Neural cell (in vitro differentiated cells): ENCODE measurements at regions not wholly inside any gene's neighbourhood (a gene's known extent, or its start where the extent isn't known, plus 50 kb on each side); places are given as distances from the start of the nearest gene placed in this dataset.

Source experiments
- H2AFZ ChIP-seq: fragments of 200-600, 300-800 bp; sonication (generic), shearing (Covaris generic); 2 replicates; pipeline ENCODE4 v1.6.0; 2014; ENCODE audit warnings: low read depth, mild to moderate bottlenecking, antibody characterized with exemption, low read length, moderate library complexity
- H3F3A ChIP-seq: fragments of 200-600 bp; shearing (Covaris generic); 2 replicates; pipeline ENCODE4 v1.6.1; 2016; ENCODE audit warnings: mild to moderate bottlenecking, moderate library complexity, mixed read lengths, antibody characterized with exemption, low read length; ENCODE audit not compliant: insufficient read depth, poor library complexity, severe bottlenecking
- H3K27ac ChIP-seq: fragments of 200-600, 300-800 bp; sonication (generic), shearing (Covaris generic); 2 replicates; pipeline ENCODE4 v1.5.1; 2014; ENCODE audit warnings: mild to moderate bottlenecking, low read length, moderate library complexity
- H3K27me3 ChIP-seq: fragments of 300-800, 200-600 bp; sonication (generic), shearing (Covaris generic); 2 replicates; pipeline ENCODE4 v1.6.0; 2014; ENCODE audit warnings: mild to moderate bottlenecking, low read depth, low read length, moderate library complexity; ENCODE audit not compliant: insufficient read depth
- H3K36me3 ChIP-seq: fragments of 300-800, 200-600 bp; sonication (generic), shearing (Covaris generic); 2 replicates; pipeline ENCODE4 v1.5.1; 2014; ENCODE audit warnings: mild to moderate bottlenecking, antibody characterized with exemption, low read length, moderate library complexity; ENCODE audit not compliant: insufficient read depth
- H3K4me2 ChIP-seq: fragments of 300-800, 200-600 bp; sonication (generic), shearing (Covaris generic); 2 replicates; pipeline ENCODE4 v1.6.0; 2014; ENCODE audit warnings: mild to moderate bottlenecking, low read length
- H3K4me3 ChIP-seq: fragments of 300-800, 200-600 bp; sonication (generic), shearing (Covaris generic); 2 replicates; pipeline ENCODE4 v1.5.1; 2014; ENCODE audit warnings: mild to moderate bottlenecking, low read length, moderate library complexity
- H3K79me2 ChIP-seq: fragments of 200-600 bp; shearing (Covaris generic); replicated peaks from 2 replicates; pipeline ENCODE4 v1.6.0; 2014; ENCODE audit warnings: mild to moderate bottlenecking, low read length, moderate library complexity; ENCODE audit not compliant: insufficient read depth
- H3K9ac ChIP-seq: fragments of 300-800, 200-600 bp; sonication (generic), shearing (Covaris generic); 2 replicates; pipeline ENCODE4 v1.6.1; 2016; ENCODE audit warnings: mild to moderate bottlenecking, low read length, mixed read lengths
- H3K9me2 ChIP-seq: fragments of 200-600 bp; shearing (Covaris generic); 2 replicates; pipeline ENCODE4 v1.6.1; 2016; ENCODE audit warnings: mild to moderate bottlenecking, low read length, mixed read lengths; ENCODE audit not compliant: insufficient read depth
- H3K9me3 ChIP-seq: fragments of 200-600, 300-800 bp; sonication (generic), shearing (Covaris generic); 2 replicates; pipeline ENCODE4 v1.6.1; 2016; ENCODE audit warnings: mild to moderate bottlenecking, mixed run types, low read length, moderate library complexity, mixed read lengths
- H4K20me1 ChIP-seq: fragments of 200-600 bp; shearing (Covaris generic); 2 replicates; pipeline ENCODE4 v1.6.1; 2016; ENCODE audit warnings: mild to moderate bottlenecking, mixed run types; ENCODE audit not compliant: insufficient read depth
- CTCF ChIP-seq: fragments of 450-650 bp; IDR thresholded peaks from 2 replicates; pipeline ENCODE4 v1.5.1; 2014; ENCODE audit warnings: antibody characterized with exemption, mild to moderate bottlenecking, moderate library complexity; ENCODE audit not compliant: poor library complexity, severe bottlenecking
- EP300 ChIP-seq: fragments of 450-650 bp; conservative IDR thresholded peaks from 2 replicates; pipeline ENCODE4 v1.6.1; 2014; ENCODE audit warnings: antibody characterized with exemption, mild to moderate bottlenecking, moderate library complexity; ENCODE audit not compliant: poor library complexity, severe bottlenecking
- EZH2 ChIP-seq: fragments of 200-600, 300-800 bp; shearing (Covaris generic), sonication (generic); IDR thresholded peaks from 2 replicates; pipeline ENCODE4 v1.6.1; 2014; ENCODE audit warnings: antibody characterized with exemption, low read length, borderline replicate concordance, mild to moderate bottlenecking; ENCODE audit not compliant: insufficient read depth, poor library complexity, severe bottlenecking
- MXI1 ChIP-seq: fragments of 450-650 bp; conservative IDR thresholded peaks from 2 replicates; pipeline ENCODE4 v1.6.1; 2014; ENCODE audit warnings: antibody characterized with exemption, mild to moderate bottlenecking; ENCODE audit not compliant: poor library complexity, severe bottlenecking
- POLR2AphosphoS5 ChIP-seq: IDR thresholded peaks from 2 replicates; pipeline ENCODE4 v1.6.1; 2012
- RAD21 ChIP-seq: fragments of 450-650 bp; conservative IDR thresholded peaks from 2 replicates; pipeline ENCODE4 v1.6.1; 2014; ENCODE audit warnings: antibody characterized with exemption, mild to moderate bottlenecking, moderate library complexity
- REST ChIP-seq: IDR thresholded peaks from 2 replicates; pipeline ENCODE4 v1.6.1; 2012; ENCODE audit warnings: borderline replicate concordance
- SMC3 ChIP-seq: fragments of 450-650 bp; conservative IDR thresholded peaks from 2 replicates; pipeline ENCODE4 v1.6.1; 2014; ENCODE audit warnings: antibody characterized with exemption, mild to moderate bottlenecking, moderate library complexity; ENCODE audit not compliant: poor library complexity
- TAF1 ChIP-seq: IDR thresholded peaks from 2 replicates; pipeline ENCODE4 v1.6.1; 2012; ENCODE audit warnings: low read depth

- H3K36me3 ChIP-seq: no peaks in the 10 kb centered on the region
- no peak for TF ChIP-seq EZH2
- no peak for TF ChIP-seq RAD21
- no peak for TF ChIP-seq REST
- no peak for TF ChIP-seq EP300
- no peak for TF ChIP-seq SMC3
- no peak for TF ChIP-seq TAF1
- no peak for TF ChIP-seq CTCF
- TF ChIP-seq MXI1: no peak
- TF ChIP-seq POLR2AphosphoS5: no peak
- no peaks in the 10 kb centered on the region for H3K9me3 ChIP-seq
- no peaks in the 10 kb centered on the region for H4K20me1 ChIP-seq
- H2AFZ ChIP-seq: no peak overlapping the region
- H3K9ac ChIP-seq: no peak overlapping the region
- H3K4me3 ChIP-seq: no peak overlapping the region
- no peaks in the 10 kb centered on the region for H3K79me2 ChIP-seq
- H3K27me3 ChIP-seq: no peaks in the 10 kb centered on the region
- H3K27ac ChIP-seq: no peak overlapping the region
- H3K9me2 ChIP-seq: no peaks in the 10 kb centered on the region
- no peaks in the 10 kb centered on the region for H3F3A ChIP-seq
- no peak overlapping the region for H3K4me2 ChIP-seq
Observed at GRCh38 chr2:51649366-51649765, 617.4 kb upstream of the NRXN1 start.

GRCh38 chr2:51638811-51639210 lies 606.9 kb upstream of the NRXN1 start:
- no peaks in the 10 kb centered on the region for H3K9me3 ChIP-seq
- no peaks in the 10 kb centered on the region for H3K27me3 ChIP-seq
- no peaks in the 10 kb centered on the region for H3F3A ChIP-seq
- H3K9me2 ChIP-seq: no peaks in the 10 kb centered on the region
- no peak overlapping the region for H3K9ac ChIP-seq
- no peaks in the 10 kb centered on the region for H3K36me3 ChIP-seq
- no peak overlapping the region for H3K4me2 ChIP-seq
- TF ChIP-seq REST (no peak), TAF1 (no peak), POLR2AphosphoS5 (no peak), SMC3 (no peak), RAD21 (no peak), EZH2 (no peak), EP300 (no peak), MXI1 (no peak), CTCF (no peak)
- no peak overlapping the region for H3K4me3 ChIP-seq
- H4K20me1 ChIP-seq: no peaks in the 10 kb centered on the region
- no peak overlapping the region for H2AFZ ChIP-seq
- no peaks in the 10 kb centered on the region for H3K79me2 ChIP-seq
- no peak overlapping the region for H3K27ac ChIP-seq
